Brain pericyte (primary cell): ENCODE measurements at regions not wholly inside any gene's neighbourhood (a gene's known extent, or its start where the extent isn't known, plus 50 kb on each side); places are given as distances from the start of the nearest gene placed in this dataset.

Experiments used
- DNase-seq: peaks from one replicate; pipeline ENCODE4 v3.0.0-alpha.2; 2012; ENCODE audit warnings: low read depth, low spot score

GRCh38 chr4:116438981-116439729 lies 646.2 kb downstream of the TRAM1L1 start:
- no peak for DNase-seq

GRCh38 chr4:116438417-116438816 lies 647.0 kb downstream of the TRAM1L1 start:
- DNase-seq, result no peak

GRCh38 chr4:116427666-116428065 lies 657.7 kb downstream of the TRAM1L1 start:
- DNase-seq, result no peak

- DNase-seq, result no peak
Measured at GRCh38 chr4:116413222-116413621, 672.2 kb downstream of the TRAM1L1 start.

GRCh38 chr4:116401293-116401692 lies 684.1 kb downstream of the TRAM1L1 start:
- DNase-seq, result no peak

GRCh38 chr4:116400480-116400879 lies 684.9 kb downstream of the TRAM1L1 start:
- DNase-seq, result no peak

GRCh38 chr4:116397714-116398113 lies 687.7 kb downstream of the TRAM1L1 start:
- no peak for DNase-seq

GRCh38 chr4:116397291-116397690 lies 688.1 kb downstream of the TRAM1L1 start:
- no peak for DNase-seq

GRCh38 chr4:116395408-116395807 lies 690.0 kb downstream of the TRAM1L1 start:
- DNase-seq, result no peak

GRCh38 chr4:116391020-116391419 lies 694.4 kb downstream of the TRAM1L1 start:
- no peak for DNase-seq

GRCh38 chr4:116389139-116389538 lies 696.2 kb downstream of the TRAM1L1 start:
- no peak for DNase-seq

- DNase-seq, result no peak
Measured at GRCh38 chr4:116387937-116388474, 697.4 kb downstream of the TRAM1L1 start.

- DNase-seq, result no peak
Measured at GRCh38 chr4:116386856-116387255, 698.5 kb downstream of the TRAM1L1 start.

- no peak for DNase-seq
Measured at GRCh38 chr4:116385583-116385982, 699.8 kb downstream of the TRAM1L1 start.

GRCh38 chr4:116374815-116375214 lies 710.6 kb downstream of the TRAM1L1 start:
- no peak for DNase-seq

GRCh38 chr4:116362583-116362982 lies 722.8 kb downstream of the TRAM1L1 start:
- no peak for DNase-seq

- no peak for DNase-seq
Measured at GRCh38 chr4:116361790-116362189, 723.6 kb downstream of the TRAM1L1 start.

- DNase-seq, result peak; percentile 22
Measured at GRCh38 chr4:116358633-116359222, 726.6 kb downstream of the TRAM1L1 start.

- no peak for DNase-seq
Measured at GRCh38 chr4:116357758-116358157, 727.6 kb downstream of the TRAM1L1 start.

- DNase-seq, result no peak
Measured at GRCh38 chr4:116346750-116347149, 738.6 kb downstream of the TRAM1L1 start.

GRCh38 chr4:116343809-116344208 lies 741.6 kb downstream of the TRAM1L1 start:
- no peak for DNase-seq

- DNase-seq, result no peak
Measured at GRCh38 chr4:116342143-116342542, 743.2 kb downstream of the TRAM1L1 start.

GRCh38 chr4:116332508-116332907 lies 752.9 kb downstream of the TRAM1L1 start:
- DNase-seq, result no peak
